Mesendoderm (in vitro differentiated cells): ENCODE measurements at regions not wholly inside any gene's neighbourhood (a gene's known extent, or its start where the extent isn't known, plus 50 kb on each side); places are given as distances from the start of the nearest gene placed in this dataset.

ENCODE experiments used
- DNase-seq: peaks from one replicate; pipeline ENCODE4 v3.0.0; 2013
- H2AK5ac ChIP-seq: 2 replicates; pipeline ENCODE4 v1.6.1; 2013; ENCODE audit warnings: low read length, inconsistent platforms
- H2BK120ac ChIP-seq: 2 replicates; pipeline ENCODE4 v1.6.1; 2013; ENCODE audit warnings: low read depth, mild to moderate bottlenecking, low read length, moderate library complexity, mixed read lengths
- H2BK15ac ChIP-seq: replicated peaks from 2 replicates; pipeline ENCODE4 v1.6.1; 2013; ENCODE audit warnings: low read depth, mild to moderate bottlenecking, moderate library complexity
- H2BK5ac ChIP-seq: 2 replicates; pipeline ENCODE4 v1.6.1; 2013; ENCODE audit warnings: low read length, inconsistent platforms
- H3K18ac ChIP-seq: 2 replicates; pipeline ENCODE4 v1.6.1; 2013; ENCODE audit warnings: mild to moderate bottlenecking, low read length, mixed read lengths
- H3K23ac ChIP-seq: one replicate; pipeline ENCODE4 v1.6.1; 2013; ENCODE audit warnings: low read length
- H3K27ac ChIP-seq: 2 replicates; pipeline ENCODE4 v1.5.1; 2013; ENCODE audit warnings: low read depth, mild to moderate bottlenecking, inconsistent platforms, low read length, moderate library complexity
- H3K27me3 ChIP-seq: 2 replicates; pipeline ENCODE4 v1.6.1; 2013; ENCODE audit warnings: low read length, control low read depth, mild to moderate bottlenecking, inconsistent platforms; ENCODE audit not compliant: insufficient read depth, poor library complexity
- H3K36me3 ChIP-seq: 2 replicates; pipeline ENCODE4 v1.6.1; 2013; ENCODE audit warnings: low read length, inconsistent platforms; ENCODE audit not compliant: control insufficient read depth, insufficient read depth
- H3K4ac ChIP-seq: one replicate; pipeline ENCODE4 v1.6.1; 2013; ENCODE audit warnings: low read depth, mild to moderate bottlenecking, low read length, moderate library complexity
- H3K4me1 ChIP-seq: 2 replicates; pipeline ENCODE4 v1.6.1; 2013; ENCODE audit warnings: low read depth, low read length, inconsistent platforms; ENCODE audit not compliant: control insufficient read depth
- H3K4me2 ChIP-seq: 2 replicates; pipeline ENCODE4 v1.6.1; 2013; ENCODE audit warnings: low read length
- H3K4me3 ChIP-seq: 2 replicates; pipeline ENCODE4 v1.5.1; 2013; ENCODE audit warnings: mild to moderate bottlenecking, low read length
- H3K56ac ChIP-seq: one replicate; pipeline ENCODE4 v1.6.1; 2013; ENCODE audit warnings: low read length
- H3K79me1 ChIP-seq: 2 replicates; pipeline ENCODE4 v1.6.1; 2013; ENCODE audit warnings: low read length, inconsistent platforms
- H3K79me2 ChIP-seq: 2 replicates; pipeline ENCODE4 v1.6.1; 2013; ENCODE audit warnings: mild to moderate bottlenecking, low read length; ENCODE audit not compliant: control insufficient read depth, insufficient read depth
- H3K9ac ChIP-seq: 2 replicates; pipeline ENCODE4 v1.6.1; 2013; ENCODE audit warnings: low read length, inconsistent platforms
- H4K5ac ChIP-seq: one replicate; pipeline ENCODE4 v1.6.1; 2013; ENCODE audit warnings: low read length
- H4K8ac ChIP-seq: one replicate; pipeline ENCODE4 v1.6.1; 2013; ENCODE audit warnings: low read depth, mild to moderate bottlenecking, control low read depth, low read length, moderate library complexity
- WGBS: extraction: QIAGEN DNeasy Blood & Tissue Kit; methylation state at CpG from one replicate; pipeline ENCODE4 v1.1.7; 2013; ENCODE audit warnings: low lambda C conversion rate, missing lambda C conversion rate; ENCODE audit not compliant: insufficient coverage; ENCODE audit errors: extremely low coverage; 5-methylcytosine and 5-hydroxymethylcytosine counted together

DNA sequence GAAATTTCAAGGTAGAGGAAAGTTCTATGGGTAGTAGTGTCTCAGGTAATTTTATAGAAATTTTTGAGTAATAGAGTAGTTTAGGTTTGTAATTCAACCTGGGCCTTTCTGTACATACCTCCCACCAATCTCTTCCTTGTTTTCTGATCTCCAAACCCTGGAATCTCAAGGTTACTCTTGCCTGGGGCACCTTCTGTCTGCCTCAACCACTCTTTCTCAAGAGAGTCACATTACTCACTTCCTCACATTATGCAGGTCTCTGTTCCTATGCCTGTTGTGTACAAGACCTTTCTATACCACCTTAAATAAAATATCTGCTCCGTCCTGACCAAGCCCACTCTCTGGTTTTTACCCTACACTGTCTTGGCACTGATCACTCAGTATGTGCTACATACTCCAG, 412.6 kb upstream of the CTNND2 start:
- Histone ChIP-seq H3K27me3 (no peaks in the 10 kb centered on the region), H4K5ac (no peak overlapping the region), H3K9ac (no peak overlapping the region), H3K4me1 (no peaks in the 10 kb centered on the region), H4K8ac (no peak overlapping the region), H3K27ac (no peak overlapping the region), H3K18ac (no peak overlapping the region), H3K23ac (no peak overlapping the region), H2BK120ac (no peak overlapping the region), H2AK5ac (no peak overlapping the region), H3K36me3 (no peaks in the 10 kb centered on the region), H3K4ac (no peak overlapping the region), H2BK15ac (no peak overlapping the region), H3K4me2 (no peak overlapping the region), H2BK5ac (no peak overlapping the region), H3K79me1 (no peaks in the 10 kb centered on the region), H3K79me2 (no peaks in the 10 kb centered on the region), H3K4me3 (no peak overlapping the region), H3K56ac (no peak overlapping the region)
- peak; percentile 40 for DNase-seq
- no CpG with 5 or more reads among the region's 1 CpG for WGBS

DNA sequence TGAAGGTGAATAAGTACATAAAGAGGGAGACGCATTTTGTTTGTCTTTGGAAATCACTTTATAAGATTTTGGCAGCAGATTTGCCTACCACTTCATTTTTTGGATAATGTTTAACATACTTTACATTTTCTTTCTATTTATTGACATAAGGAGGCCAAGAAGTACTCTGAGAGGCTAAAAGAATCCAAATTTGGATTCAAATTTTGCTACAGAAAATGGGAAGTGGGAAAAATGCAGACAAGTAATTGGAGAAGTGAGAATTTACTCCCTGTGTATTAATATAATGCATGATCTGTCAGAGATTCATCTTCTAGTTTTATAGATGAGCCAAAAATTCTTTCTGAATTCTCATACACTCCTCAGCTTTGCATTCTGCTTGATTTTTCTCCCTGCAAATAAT, 411.2 kb upstream of the CTNND2 start:
- Histone ChIP-seq H3K56ac (no peak overlapping the region), H3K4ac (no peak overlapping the region), H4K5ac (no peak overlapping the region), H3K23ac (no peak overlapping the region), H2BK15ac (no peak overlapping the region), H3K36me3 (no peaks in the 10 kb centered on the region), H2BK120ac (no peak overlapping the region), H4K8ac (no peak overlapping the region), H3K27me3 (no peaks in the 10 kb centered on the region), H3K27ac (no peak overlapping the region), H3K4me3 (no peak overlapping the region), H3K4me2 (no peak overlapping the region), H2BK5ac (no peak overlapping the region), H3K9ac (no peak overlapping the region), H2AK5ac (no peak overlapping the region), H3K79me1 (no peaks in the 10 kb centered on the region), H3K79me2 (no peaks in the 10 kb centered on the region), H3K4me1 (no peaks in the 10 kb centered on the region), H3K18ac (no peak overlapping the region)
- WGBS = no CpG with 5 or more reads among the region's 1 CpG
- no peak for DNase-seq

DNA sequence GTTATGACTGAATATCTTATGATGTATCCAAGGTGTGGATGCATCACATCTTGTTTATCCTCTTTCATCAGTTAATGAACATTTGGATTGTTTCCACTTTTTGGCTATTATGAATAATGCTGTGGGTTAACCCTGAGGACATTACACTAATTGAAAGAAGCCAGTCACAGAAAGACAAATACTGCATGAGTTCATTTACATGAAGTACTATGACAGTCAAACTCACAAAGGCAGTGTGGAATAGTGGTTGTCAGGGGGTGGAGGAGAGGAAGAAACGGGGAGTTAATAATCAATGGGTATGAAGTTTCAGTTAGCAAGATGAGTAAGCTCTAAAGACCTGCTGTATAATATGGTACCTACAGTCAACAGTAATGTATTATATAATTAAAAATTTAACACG, 409.4 kb upstream of the CTNND2 start:
- H3K79me1 ChIP-seq = no peaks in the 10 kb centered on the region
- H3K18ac ChIP-seq = no peak overlapping the region
- H3K27ac ChIP-seq = no peak overlapping the region
- H2BK120ac ChIP-seq = no peak overlapping the region
- no peak overlapping the region for H3K4ac ChIP-seq
- no peak overlapping the region for H2BK15ac ChIP-seq
- H3K4me2 ChIP-seq = no peak overlapping the region
- H3K4me3 ChIP-seq = no peak overlapping the region
- H3K23ac ChIP-seq = no peak overlapping the region
- no peaks in the 10 kb centered on the region for H3K36me3 ChIP-seq
- H3K56ac ChIP-seq = no peak overlapping the region
- no peak for DNase-seq
- no peak overlapping the region for H4K8ac ChIP-seq
- no peaks in the 10 kb centered on the region for H3K27me3 ChIP-seq
- H4K5ac ChIP-seq = no peak overlapping the region
- WGBS = no CpG with 5 or more reads among the region's 2 CpGs
- H3K79me2 ChIP-seq = no peaks in the 10 kb centered on the region
- no peak overlapping the region for H3K9ac ChIP-seq
- no peak overlapping the region for H2BK5ac ChIP-seq
- H2AK5ac ChIP-seq = no peak overlapping the region
- H3K4me1 ChIP-seq = no peaks in the 10 kb centered on the region

DNA sequence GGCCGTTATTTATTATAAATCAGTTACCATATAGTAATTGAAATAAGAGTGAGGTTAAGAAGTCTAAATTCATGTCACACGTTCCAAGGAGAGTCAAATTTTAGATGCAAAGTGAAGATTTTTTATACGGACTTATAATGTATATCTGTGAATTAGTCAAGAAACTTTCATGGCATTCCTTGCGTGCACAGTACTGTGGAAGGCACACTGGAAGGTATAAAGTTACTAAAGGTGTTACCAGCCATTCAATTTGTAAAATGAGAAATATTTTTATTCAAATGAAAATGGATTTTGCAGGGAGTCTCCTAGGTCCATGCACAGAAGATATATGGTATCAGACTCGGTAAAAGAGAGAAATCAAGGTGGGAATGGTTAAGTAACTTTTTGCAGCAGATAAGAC, 408.1 kb upstream of the CTNND2 start:
- Histone ChIP-seq H3K79me1 (no peaks in the 10 kb centered on the region), H3K9ac (no peak overlapping the region), H3K18ac (no peak overlapping the region), H4K8ac (no peak overlapping the region), H3K23ac (no peak overlapping the region), H3K56ac (no peak overlapping the region), H2BK120ac (no peak overlapping the region), H3K27me3 (no peaks in the 10 kb centered on the region), H2AK5ac (no peak overlapping the region), H3K4ac (no peak overlapping the region), H2BK15ac (no peak overlapping the region), H2BK5ac (no peak overlapping the region), H3K79me2 (no peaks in the 10 kb centered on the region), H3K27ac (no peak overlapping the region), H3K4me3 (no peak overlapping the region), H3K4me2 (no peak overlapping the region), H3K4me1 (no peaks in the 10 kb centered on the region), H3K36me3 (no peaks in the 10 kb centered on the region), H4K5ac (no peak overlapping the region)
- DNase-seq = no peak
- no CpG with 5 or more reads among the region's 5 CpGs for WGBS

DNA sequence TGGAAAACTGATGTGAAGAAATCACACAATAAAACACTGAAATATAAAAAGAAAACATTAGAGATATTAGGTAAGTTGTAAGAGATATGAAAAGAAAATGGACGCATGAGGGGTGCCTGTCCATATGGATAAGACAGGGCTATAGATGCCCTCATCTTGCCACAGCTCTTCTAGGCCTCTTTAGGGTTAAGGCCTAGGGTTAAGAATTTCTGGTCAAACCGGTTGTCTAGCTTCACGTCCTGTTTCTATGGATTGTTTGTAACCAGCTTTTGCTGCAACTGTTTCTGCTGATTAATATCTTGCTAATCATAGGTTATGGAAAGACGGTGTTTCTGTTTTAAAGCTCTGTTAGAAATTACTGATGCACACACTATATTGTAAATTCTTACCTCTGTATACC, 389.9 kb upstream of the CTNND2 start:
- H3K79me2 ChIP-seq = no peaks in the 10 kb centered on the region
- no peaks in the 10 kb centered on the region for H3K27me3 ChIP-seq
- H3K4me2 ChIP-seq = no peak overlapping the region
- H3K23ac ChIP-seq = no peak overlapping the region
- no peak overlapping the region for H4K8ac ChIP-seq
- no peaks in the 10 kb centered on the region for H3K36me3 ChIP-seq
- no peak for DNase-seq
- H2BK15ac ChIP-seq = no peak overlapping the region
- H3K56ac ChIP-seq = no peak overlapping the region
- no peak overlapping the region for H3K27ac ChIP-seq
- WGBS = no CpG with 5 or more reads among the region's 4 CpGs
- no peak overlapping the region for H3K4me3 ChIP-seq
- no peak overlapping the region for H3K9ac ChIP-seq
- no peak overlapping the region for H2BK120ac ChIP-seq
- no peak overlapping the region for H3K18ac ChIP-seq
- no peaks in the 10 kb centered on the region for H3K4me1 ChIP-seq
- H4K5ac ChIP-seq = no peak overlapping the region
- no peak overlapping the region for H3K4ac ChIP-seq
- no peak overlapping the region for H2AK5ac ChIP-seq
- H3K79me1 ChIP-seq = no peaks in the 10 kb centered on the region
- H2BK5ac ChIP-seq = no peak overlapping the region

DNA sequence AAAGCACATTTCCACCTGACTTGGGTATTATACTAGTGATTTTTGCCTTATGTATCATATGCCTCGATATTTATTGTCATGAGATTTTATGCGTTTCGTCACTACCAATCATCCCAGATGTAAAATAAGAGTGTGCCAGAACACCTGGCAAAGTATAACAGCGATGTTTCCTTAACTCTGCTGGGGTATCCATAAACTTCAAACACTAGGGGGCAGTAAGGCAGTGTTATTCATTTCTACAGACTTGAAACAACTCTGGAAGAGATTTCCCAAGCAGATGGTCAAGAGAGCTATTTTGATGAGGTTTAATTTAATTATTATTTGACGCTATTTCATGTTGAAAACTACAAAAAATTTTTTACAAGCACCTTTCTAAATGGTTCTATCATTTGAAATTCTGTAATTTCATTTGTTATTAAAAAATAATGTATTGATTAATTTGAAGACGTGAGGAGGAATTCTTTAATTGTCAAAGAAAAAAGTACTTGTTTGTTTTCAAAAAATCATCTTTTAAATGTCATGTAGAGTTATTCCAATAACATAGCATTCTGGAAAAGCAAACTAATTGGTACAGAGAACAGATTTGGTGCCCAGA, 388.5 kb upstream of the CTNND2 start:
- H3K4ac ChIP-seq = no peak overlapping the region
- H3K4me1 ChIP-seq = no peaks in the 10 kb centered on the region
- H2AK5ac ChIP-seq = no peak overlapping the region
- no peak overlapping the region for H3K23ac ChIP-seq
- no peak overlapping the region for H4K8ac ChIP-seq
- H3K79me1 ChIP-seq = no peaks in the 10 kb centered on the region
- H3K4me3 ChIP-seq = no peak overlapping the region
- no peak overlapping the region for H3K9ac ChIP-seq
- no peak overlapping the region for H3K27ac ChIP-seq
- DNase-seq = peak; percentile 67
- no peak overlapping the region for H2BK15ac ChIP-seq
- no peaks in the 10 kb centered on the region for H3K27me3 ChIP-seq
- H3K4me2 ChIP-seq = no peak overlapping the region
- WGBS = 100% methylated on average over 1 of the region's 6 CpGs
- H4K5ac ChIP-seq = no peak overlapping the region
- no peaks in the 10 kb centered on the region for H3K36me3 ChIP-seq
- H2BK5ac ChIP-seq = no peak overlapping the region
- H3K79me2 ChIP-seq = no peaks in the 10 kb centered on the region
- H3K18ac ChIP-seq = no peak overlapping the region
- no peak overlapping the region for H3K56ac ChIP-seq
- no peak overlapping the region for H2BK120ac ChIP-seq
